OCI-LY1 (cell line): ENCODE measurements at regions not wholly inside any gene's neighbourhood (a gene's known extent, or its start where the extent isn't known, plus 50 kb on each side); places are given as distances from the start of the nearest gene placed in this dataset.

Experiments
- CTCF ChIP-seq: fragments of 200-600 bp; sonication (generic), shearing (Covaris generic); IDR thresholded peaks from 2 replicates; pipeline ENCODE4 v1.5.1; 2017; ENCODE audit warnings: mild to moderate bottlenecking, antibody characterized with exemption, low read length, moderate library complexity, mixed read lengths
- EZH2 ChIP-seq: fragments of 200-600 bp; sonication (generic), shearing (Covaris generic); IDR thresholded peaks from 2 replicates; pipeline ENCODE4 v1.8.0; 2017; ENCODE audit warnings: borderline replicate concordance, mixed run types, mild to moderate bottlenecking, antibody characterized with exemption, low read length, moderate library complexity, mixed read lengths

- TF ChIP-seq CTCF: no peak
- TF ChIP-seq EZH2: no peak
Measured at GRCh38 chr4:181870326-181870725, 372.9 kb upstream of the TENM3 start.
